MM.1S (cell line): ENCODE measurements at regions not wholly inside any gene's neighbourhood (a gene's known extent, or its start where the extent isn't known, plus 50 kb on each side); places are given as distances from the start of the nearest gene placed in this dataset.

Experiments
- CTCF ChIP-seq: fragments of 300-600 bp; sonication (generic); IDR thresholded peaks from 2 replicates; pipeline ENCODE4 v1.5.1; 2016; ENCODE audit warnings: antibody characterized with exemption, low read length, mixed read lengths
- EZH2 ChIP-seq: fragments of 300-600 bp; sonication (generic); optimal IDR thresholded peaks from 2 replicates; pipeline ENCODE3; 2017; ENCODE audit warnings: low read depth, mild to moderate bottlenecking, antibody characterized with exemption, low read length, mixed read lengths
- EZH2phosphoT487 ChIP-seq: fragments of 300-600 bp; sonication (generic); IDR thresholded peaks from 2 replicates; pipeline ENCODE4 v1.6.1; 2018; ENCODE audit warnings: antibody characterized with exemption, low read length

GRCh38 chr16:54506741-54507500 is 220.3 kb upstream of the IRX3 start:
- TF ChIP-seq CTCF = no peak
- TF ChIP-seq EZH2 = no peak
- TF ChIP-seq EZH2phosphoT487 = no peak
